H1 (cell line): ENCODE measurements at regions not wholly inside any gene's neighbourhood (a gene's known extent, or its start where the extent isn't known, plus 50 kb on each side); places are given as distances from the start of the nearest gene placed in this dataset.

ENCODE experiments used
- CTCF ChIA-PET: fragments of 300-600 bp; sonication (Branson Sonifier 250); formaldehyde crosslinking; loops from one replicate; lab custom pipeline; 2021; ENCODE audit not compliant: partially characterized antibody; lab: Charles Lee
- POLR2A ChIA-PET: fragments of 300-600 bp; sonication (Branson Sonifier 250); formaldehyde crosslinking; loops from one replicate; lab custom pipeline; 2021; ENCODE audit warnings: inconsistent platforms; ENCODE audit not compliant: partially characterized antibody; lab: Charles Lee
- DNase-seq, 2 experiments: peaks; one replicate each; pipeline versions ENCODE4 v3.0.0 to v3.0.0-alpha.2; 2010 to 2022; ENCODE audit warnings: low spot score in 2 of 2, low read depth in 1 of 2, mixed read lengths in 1 of 2
- FAIRE-seq: peaks from 2 replicates; lab custom pipeline; 2011; peaks lifted over from hg19 to GRCh38; lab: Jason Lieb, UNC
- H2AFZ ChIP-seq: 2 replicates; pipeline ENCODE4 v1.8.1; 2012; ENCODE audit warnings: low read length, inconsistent platforms
- H2AK5ac ChIP-seq: 2 replicates; pipeline ENCODE4 v1.6.1; 2013; ENCODE audit warnings: low read depth, low read length
- H2BK120ac ChIP-seq: replicated peaks from 2 replicates; pipeline ENCODE3; 2013; ENCODE audit warnings: low read depth, low read length, inconsistent platforms
- H2BK12ac ChIP-seq: 2 replicates; pipeline ENCODE4 v1.6.1; 2013; ENCODE audit warnings: low read depth, low read length
- H2BK15ac ChIP-seq: 2 replicates; pipeline ENCODE4 v1.6.1; 2013; ENCODE audit warnings: low read length
- H2BK20ac ChIP-seq: 2 replicates; pipeline ENCODE4 v1.6.1; 2013; ENCODE audit warnings: low read length
- H2BK5ac ChIP-seq: 2 replicates; pipeline ENCODE4 v1.6.1; 2013; ENCODE audit warnings: low read depth, low read length
- H3K14ac ChIP-seq: 2 replicates; pipeline ENCODE4 v1.6.1; 2013; ENCODE audit warnings: inconsistent platforms; ENCODE audit not compliant: insufficient read length
- H3K18ac ChIP-seq: 2 replicates; pipeline ENCODE4 v1.6.1; 2013; ENCODE audit warnings: low read length; ENCODE audit errors: extremely low read depth
- H3K23ac ChIP-seq: 2 replicates; pipeline ENCODE4 v1.6.1; 2013; ENCODE audit warnings: inconsistent platforms; ENCODE audit not compliant: insufficient read length
- H3K23me2 ChIP-seq: 2 replicates; pipeline ENCODE4 v1.6.1; 2013; ENCODE audit warnings: low read depth, low read length
- H3K27ac ChIP-seq: 2 replicates; pipeline ENCODE4 v1.6.1; 2011; ENCODE audit warnings: low read depth, low read length, inconsistent platforms
- H3K27me3 ChIP-seq, 4 experiments: replicated peaks in 1 of 4; 1 replicate in 1 of 4; 2 replicates in 3 of 4; pipeline versions ENCODE4 v1.6.1 to v1.8.1; 2011 to 2013; ENCODE audit warnings: low read length in 3 of 4, mild to moderate bottlenecking in 3 of 4, inconsistent platforms in 2 of 4, mixed read lengths in 2 of 4, moderate library complexity in 1 of 4; ENCODE audit not compliant: control insufficient read depth in 3 of 4, insufficient read depth in 3 of 4; ENCODE audit errors: extremely low read depth in 1 of 4
- H3K36me3 ChIP-seq, 4 experiments: 2 replicates each; pipeline versions ENCODE4 v1.6.1 to v1.8.1; 2011 to 2013; ENCODE audit warnings: mild to moderate bottlenecking in 4 of 4, low read length in 3 of 4, moderate library complexity in 2 of 4, control low read depth in 1 of 4, inconsistent platforms in 1 of 4; ENCODE audit not compliant: insufficient read depth in 4 of 4, control insufficient read depth in 2 of 4
- H3K4ac ChIP-seq: replicated peaks from 2 replicates; pipeline ENCODE3; 2013; ENCODE audit warnings: low read length, low read depth, mixed read lengths, inconsistent platforms; ENCODE audit not compliant: insufficient read length
- H3K4me1 ChIP-seq, 4 experiments: replicated peaks in 1 of 4; 1 replicate in 1 of 4; 2 replicates in 3 of 4; pipeline versions ENCODE4 v1.6.1 to v1.8.1; 2011 to 2013; ENCODE audit warnings: low read length in 3 of 4, inconsistent platforms in 2 of 4, mixed read lengths in 1 of 4; ENCODE audit not compliant: insufficient read depth in 4 of 4, control insufficient read depth in 3 of 4
- H3K4me2 ChIP-seq, 2 experiments: 2 replicates each; pipeline versions ENCODE4 v1.6.1 to v1.8.1; 2011 to 2013; ENCODE audit warnings: low read depth in 2 of 2, low read length in 2 of 2, control low read depth in 1 of 2, inconsistent platforms in 1 of 2, mild to moderate bottlenecking in 1 of 2; ENCODE audit not compliant: insufficient read depth in 1 of 2
- H3K4me3 ChIP-seq, 4 experiments: fragments of 200-600, 300-600 bp in 1 of 4; sonication (generic), shearing (Covaris generic), sonication (Bioruptor Twin) in 1 of 4; 2 replicates each; pipeline versions ENCODE4 v1.5.1 to v1.8.1; 2011 to 2016; ENCODE audit warnings: low read length in 4 of 4, low read depth in 3 of 4, control low read depth in 2 of 4, inconsistent platforms in 2 of 4, mild to moderate bottlenecking in 2 of 4, mixed read lengths in 1 of 4, moderate library complexity in 1 of 4; ENCODE audit not compliant: insufficient read depth in 2 of 4; ENCODE audit errors: extremely low read depth in 1 of 4
- H3K56ac ChIP-seq: replicated peaks from 2 replicates; pipeline ENCODE3; 2013; ENCODE audit warnings: low read depth, mild to moderate bottlenecking, mixed read lengths, low read length, inconsistent platforms; ENCODE audit not compliant: insufficient read length
- H3K79me1 ChIP-seq: 2 replicates; pipeline ENCODE4 v1.6.1; 2013; ENCODE audit warnings: low read depth, low read length, control low read depth
- H3K79me2 ChIP-seq, 2 experiments: 2 replicates each; pipeline versions ENCODE4 v1.6.1 to v1.8.1; 2012 to 2013; ENCODE audit warnings: low read length in 2 of 2, mild to moderate bottlenecking in 2 of 2, inconsistent platforms in 1 of 2; ENCODE audit not compliant: insufficient read depth in 2 of 2, control insufficient read depth in 1 of 2
- H3K9ac ChIP-seq, 4 experiments: replicated peaks in 1 of 4; 1 replicate in 1 of 4; 2 replicates in 3 of 4; pipeline versions ENCODE4 v1.6.1 to v1.8.1; 2011 to 2013; ENCODE audit warnings: low read depth in 3 of 4, low read length in 3 of 4, control low read depth in 2 of 4, mild to moderate bottlenecking in 2 of 4, moderate library complexity in 2 of 4, inconsistent platforms in 1 of 4; ENCODE audit errors: extremely low read depth in 1 of 4
- H3K9me3 ChIP-seq, 2 experiments: 2 replicates each; pipeline versions ENCODE4 v1.6.1 to v1.8.1; 2012 to 2013; ENCODE audit warnings: mild to moderate bottlenecking in 2 of 2, moderate library complexity in 2 of 2, control low read depth in 1 of 2, inconsistent platforms in 1 of 2, low read depth in 1 of 2, low read length in 1 of 2, mixed read lengths in 1 of 2; ENCODE audit not compliant: insufficient read depth in 2 of 2
- H4K20me1 ChIP-seq, 2 experiments: replicated peaks in 1 of 2; 2 replicates each; pipeline versions ENCODE3 to v1.8.1; 2011 to 2013; ENCODE audit warnings: inconsistent platforms in 2 of 2, low read length in 2 of 2, mild to moderate bottlenecking in 1 of 2; ENCODE audit not compliant: insufficient read depth in 2 of 2, control insufficient read depth in 1 of 2
- H4K5ac ChIP-seq: 2 replicates; pipeline ENCODE4 v1.6.1; 2013; ENCODE audit warnings: low read length, low read depth, mixed read lengths, inconsistent platforms; ENCODE audit not compliant: insufficient read length
- H4K8ac ChIP-seq: 2 replicates; pipeline ENCODE4 v1.8.0; 2013; ENCODE audit warnings: mild to moderate bottlenecking, moderate library complexity, low read length, inconsistent platforms; ENCODE audit not compliant: insufficient read depth; ENCODE audit errors: extremely low read depth
- H4K91ac ChIP-seq: replicated peaks from 2 replicates; pipeline ENCODE3; 2013; ENCODE audit warnings: low read length, mixed read lengths, inconsistent platforms; ENCODE audit not compliant: insufficient read length
- HDAC6 ChIP-seq: IDR thresholded peaks from one replicate; pipeline ENCODE4 v1.7.1; 2012; ENCODE audit warnings: low read depth, mild to moderate bottlenecking, inconsistent platforms, low read length, moderate library complexity
- SP1 ChIP-seq: IDR thresholded peaks from 2 replicates; pipeline ENCODE4 v1.6.1; 2011; ENCODE audit warnings: low read depth, low read length
- WGBS, 2 experiments: shearing (Covaris generic) in 1 of 2; methylation state at CpG; one replicate each; pipeline versions ENCODE4 v1.1.6 to v1.1.7; 2013 to 2015; ENCODE audit warnings: low lambda C conversion rate in 2 of 2, mixed read lengths in 2 of 2, inconsistent platforms in 1 of 2, low coverage in 1 of 2, missing lambda C conversion rate in 1 of 2; ENCODE audit not compliant: insufficient replicate concordance in 2 of 2, insufficient coverage in 1 of 2, insufficient read length in 1 of 2; ENCODE audit errors: extremely low coverage in 1 of 2, missing lambda C conversion rate in 1 of 2; 5-methylcytosine and 5-hydroxymethylcytosine counted together

DNA sequence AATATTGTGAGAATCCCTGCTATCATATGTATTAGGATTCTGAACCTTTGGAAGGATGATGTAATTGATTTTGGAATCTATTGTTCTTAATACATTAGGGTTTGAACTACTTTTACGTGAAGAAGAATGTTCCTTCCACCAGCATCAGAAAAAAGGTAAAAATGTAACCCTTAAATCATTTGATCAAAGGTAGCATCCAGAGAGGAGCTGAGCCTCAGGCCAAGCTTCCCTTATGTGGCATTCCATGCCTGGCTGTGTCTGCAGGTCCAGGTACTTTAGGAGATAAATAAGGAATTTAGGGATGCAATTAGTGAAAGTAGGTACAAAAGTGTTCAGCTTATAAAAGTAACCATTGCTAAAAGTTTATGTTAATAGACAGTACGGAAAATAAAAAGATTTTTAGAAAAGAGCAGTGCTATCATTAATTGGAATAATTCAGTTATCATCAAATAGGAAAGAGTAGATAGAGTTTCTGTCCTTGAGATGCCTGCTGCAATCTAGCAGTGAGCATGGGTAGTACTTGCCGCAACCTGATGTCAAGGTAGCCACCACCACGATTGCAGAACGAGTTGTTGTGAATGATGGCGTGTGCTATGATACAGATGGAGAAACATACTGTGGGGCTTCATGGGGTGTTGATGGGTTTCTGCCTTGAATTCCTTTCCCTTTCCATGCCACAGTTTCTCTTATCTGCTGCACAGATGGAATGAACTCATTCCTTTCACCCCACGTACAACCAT, 228.8 kb downstream of the GATA3 start:
- Histone ChIP-seq H3K14ac (no peak overlapping the region), H3K56ac (no peak overlapping the region), H3K79me2 (no peaks in the 10 kb centered on the region), H3K23me2 (no peaks in the 10 kb centered on the region; the same call in 1 of the 2 replicates), H3K4me2 (no peak overlapping the region), H3K23ac (no peak overlapping the region), H3K4me3 (no peak overlapping the region), H2AFZ (no peak overlapping the region), H3K79me1 (no peaks in the 10 kb centered on the region), H2BK120ac (no peak overlapping the region), H3K36me3 (no peaks in the 10 kb centered on the region), H4K5ac (no peak overlapping the region), H2BK12ac (no peak overlapping the region), H3K27ac (no peak overlapping the region)
- WGBS, 2 experiments: 88% methylated on average over 7 of the region's 7 CpGs; no CpG with 5 or more reads in 1 of the 2 experiments
- TF ChIP-seq HDAC6 (no peak), SP1 (no peak)
- TF ChIP-seq, all 59 proteins: peak for 0
- no peaks in the 10 kb centered on the region for H3K4me1 ChIP-seq
- no peaks in the 10 kb centered on the region for H3K9me3 ChIP-seq
- no peak overlapping the region for H2BK20ac ChIP-seq
- H4K91ac ChIP-seq: no peak overlapping the region
- no peaks in the 10 kb centered on the region for H3K27me3 ChIP-seq
- H2BK15ac ChIP-seq: no peak overlapping the region
- no peak overlapping the region for H3K18ac ChIP-seq
- FAIRE-seq (no peak), DNase-seq (no peak)
- no peak overlapping the region for H4K8ac ChIP-seq
- no peaks in the 10 kb centered on the region for H4K20me1 ChIP-seq
- H2BK5ac ChIP-seq: no peak overlapping the region
- no peak overlapping the region for H3K9ac ChIP-seq
- H2AK5ac ChIP-seq: no peak overlapping the region
- ChIA-PET CTCF (no interaction called here), POLR2A (no interaction called here)
- H3K4ac ChIP-seq: no peak overlapping the region
